ENCODE measurements at regions not wholly inside any gene's neighbourhood (a gene's known extent, or its start where the extent isn't known, plus 50 kb on each side); places are given as distances from the start of the nearest gene placed in this dataset.

- Histone ChIP-seq H3K27ac (no peak overlapping the region), H3K9me3 (no peaks in the 10 kb centered on the region), H3K27me3 (no peaks in the 10 kb centered on the region), H3K4me1 (peaks cover 0 to 11% (median 5%) of the 10 kb centered on the region in 4 donors), H3K36me3 (no peaks in the 10 kb centered on the region), H3K4me3 (no peak overlapping the region)
- in situ Hi-C loops (cut with MboI; ENCODE audit: low pct_ligation_motif_present in 1 of 4, low pct_unique_long_range_greater_than_20kb in 1 of 4, low sequenced_read_pairs in 3 of 4) (no loop called here), intact Hi-C loops (cut with DNase I; ENCODE audit: low total_unique reads) (no loop called here)
- TF ChIP-seq POLR2AphosphoS5 (IDR thresholded peaks at IDR 0.05) (no peak), POLR2A (IDR thresholded peaks at IDR 0.05) (no peak), EP300 (IDR thresholded peaks at IDR 0.05; ENCODE audit: low read depth) (no peak), CTCF (IDR thresholded peaks at IDR 0.05) (no peak)
- WGBS, 2 donors (ENCODE audit: low coverage in 1 of 2): 29 to 60% methylated on average over 1 of the region's 1 CpG
- peak; percentile 23 for DNase-seq
These were observed 675.2 kb downstream of the ACTL7B start for GRCh38 chr9:108180541-108180940.

- Histone ChIP-seq H3K27ac (no peak overlapping the region), H3K4me3 (no peak overlapping the region)
- in situ Hi-C loops (cut with MboI; ENCODE audit: low pct_ligation_motif_present in 1 of 4, low pct_unique_long_range_greater_than_20kb in 1 of 4, low sequenced_read_pairs in 3 of 4): no loop called here
These were observed 677.5 kb downstream of the ACTL7B start for GRCh38 chr9:108178318-108178717.

GRCh38 chr9:108168236-108168850 lies 678.8 kb upstream of the KLF4 start:
- TF ChIP-seq CTCF (IDR thresholded peaks at IDR 0.05): no peak
- TF ChIP-seq POLR2AphosphoS5 (IDR thresholded peaks at IDR 0.05): no peak
- no peak for TF ChIP-seq EP300 (IDR thresholded peaks at IDR 0.05; ENCODE audit: low read depth)
- TF ChIP-seq POLR2A (IDR thresholded peaks at IDR 0.05): no peak
- Histone ChIP-seq H3K27me3 (no peaks in the 10 kb centered on the region), H3K36me3 (no peaks in the 10 kb centered on the region), H3K9me3 (no peaks in the 10 kb centered on the region), H3K4me3 (no peak overlapping the region), H3K4me1 (no peaks in the 10 kb centered on the region), H3K27ac (no peak overlapping the region)
- WGBS, 2 donors (ENCODE audit: low coverage in 1 of 2): 67 to 73% methylated on average over 2 to 3 of the region's 3 CpGs
- DNase-seq: no peak
- intact Hi-C loops (cut with DNase I; ENCODE audit: low total_unique reads) (no loop called here), in situ Hi-C loops (cut with MboI; ENCODE audit: low pct_ligation_motif_present in 1 of 4, low pct_unique_long_range_greater_than_20kb in 1 of 4, low sequenced_read_pairs in 3 of 4) (loop anchor here in 1 of 4 donors (25.0 kb wide), 1 partner anchor 106 kb away; no protein-coding TSS in a partner anchor)

More at GRCh38 chr9:108178318-108178717, 677.5 kb downstream of the ACTL7B start:
- H3K9me3 ChIP-seq: no peaks in the 10 kb centered on the region
- H3K36me3 ChIP-seq: no peaks in the 10 kb centered on the region
- no peaks in the 10 kb centered on the region for H3K27me3 ChIP-seq
- intact Hi-C loops (cut with DNase I; ENCODE audit: low total_unique reads): no loop called here
- peaks cover 0 to 5% (median 0%) of the 10 kb centered on the region in 4 donors for H3K4me1 ChIP-seq
- TF ChIP-seq POLR2AphosphoS5 (IDR thresholded peaks at IDR 0.05) (no peak), EP300 (IDR thresholded peaks at IDR 0.05; ENCODE audit: low read depth) (no peak), POLR2A (IDR thresholded peaks at IDR 0.05) (no peak), CTCF (IDR thresholded peaks at IDR 0.05) (no peak)
- DNase-seq: no peak
- 73 to 81% methylated on average over 4 of the region's 4 CpGs for WGBS, 2 donors (ENCODE audit: low coverage in 1 of 2)

- TF ChIP-seq EP300 (IDR thresholded peaks at IDR 0.05; ENCODE audit: low read depth) (no peak), POLR2A (IDR thresholded peaks at IDR 0.05) (no peak), POLR2AphosphoS5 (IDR thresholded peaks at IDR 0.05) (no peak), CTCF (IDR thresholded peaks at IDR 0.05) (no peak)
- no peak overlapping the region for H3K4me3 ChIP-seq
- H3K36me3 ChIP-seq: no peaks in the 10 kb centered on the region
- no peak for DNase-seq
- no peaks in the 10 kb centered on the region for H3K9me3 ChIP-seq
- no peaks in the 10 kb centered on the region for H3K27me3 ChIP-seq
- H3K27ac ChIP-seq: no peak overlapping the region
- in situ Hi-C loops (cut with MboI; ENCODE audit: low pct_ligation_motif_present in 1 of 4, low pct_unique_long_range_greater_than_20kb in 1 of 4, low sequenced_read_pairs in 3 of 4): loop anchor here in 1 of 4 donors (25.0 kb wide), 1 partner anchor 105 kb away; no protein-coding TSS in a partner anchor
- intact Hi-C loops (cut with DNase I; ENCODE audit: low total_unique reads): no loop called here
- 69 to 86% methylated on average over 3 to 5 of the region's 5 CpGs for WGBS, 2 donors (ENCODE audit: low coverage in 1 of 2)
- no peaks in the 10 kb centered on the region for H3K4me1 ChIP-seq
These were observed 677.7 kb upstream of the KLF4 start for GRCh38 chr9:108167136-108167900.

All from transverse colon (tissue), 4 donors.